Bone marrow (tissue), 2 donors: ENCODE measurements at regions not wholly inside any gene's neighbourhood (a gene's known extent, or its start where the extent isn't known, plus 50 kb on each side); places are given as distances from the start of the nearest gene placed in this dataset.
A peak's percentile ranks its signal among the peaks of the same experiment; 100 is the strongest.

Source experiments
- DNase-seq, 2 donors: peaks; one replicate each; lab custom pipeline; 2025; lab: John Stamatoyannopoulos, UW

DNA sequence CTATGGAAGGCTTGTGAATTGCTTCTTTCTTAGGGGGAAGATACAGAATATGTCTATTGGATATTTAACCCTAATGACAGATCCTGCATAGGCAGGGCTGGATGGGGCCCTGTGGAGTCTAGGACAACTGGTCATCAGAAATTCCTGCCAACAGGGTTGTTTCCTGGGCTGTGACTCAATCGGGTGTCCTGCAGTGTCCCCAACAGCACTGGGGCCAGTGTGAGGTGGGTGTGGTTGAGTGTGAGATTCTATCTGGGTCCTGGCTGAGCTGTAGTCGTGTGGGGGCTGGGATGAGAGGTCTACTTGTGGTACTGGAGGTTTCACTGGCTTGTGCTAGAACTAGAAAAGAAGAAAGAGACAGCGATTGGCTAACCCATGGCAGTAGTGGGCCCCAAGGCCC lies 87.3 kb upstream of the WDR1 start:
- DNase-seq = no peak

- DNase-seq = no peak
These were observed 85.0 kb upstream of the WDR1 start for GRCh38 chr4:10201381-10202223.

DNA sequence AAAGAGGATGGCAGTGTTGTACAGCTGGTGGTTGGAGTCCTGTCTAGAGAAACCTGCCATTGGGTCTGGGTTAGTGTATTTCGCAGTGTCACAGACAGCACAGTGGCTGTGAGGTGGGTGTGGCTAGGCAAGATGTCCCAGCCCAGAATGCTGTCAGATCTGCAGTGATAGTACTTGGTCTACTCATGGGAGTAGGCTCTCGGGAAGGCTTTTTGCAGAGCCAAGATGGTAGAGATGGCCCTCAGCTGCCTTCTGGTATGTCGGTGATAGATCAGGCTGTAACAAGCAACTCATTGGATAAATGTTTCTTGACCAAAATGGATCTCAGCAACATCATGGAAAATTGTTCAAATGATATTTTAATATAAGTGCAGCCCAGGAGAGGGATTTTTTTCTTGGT lies 84.3 kb upstream of the WDR1 start:
- no peak for DNase-seq

- DNase-seq = no peak
These were observed 81.8 kb upstream of the WDR1 start for GRCh38 chr4:10198365-10198764.

- DNase-seq = no peak
These were observed 81.4 kb upstream of the WDR1 start for GRCh38 chr4:10197952-10198351.

GRCh38 chr4:10196191-10196590 lies 79.6 kb upstream of the WDR1 start:
- DNase-seq = no peak

DNA sequence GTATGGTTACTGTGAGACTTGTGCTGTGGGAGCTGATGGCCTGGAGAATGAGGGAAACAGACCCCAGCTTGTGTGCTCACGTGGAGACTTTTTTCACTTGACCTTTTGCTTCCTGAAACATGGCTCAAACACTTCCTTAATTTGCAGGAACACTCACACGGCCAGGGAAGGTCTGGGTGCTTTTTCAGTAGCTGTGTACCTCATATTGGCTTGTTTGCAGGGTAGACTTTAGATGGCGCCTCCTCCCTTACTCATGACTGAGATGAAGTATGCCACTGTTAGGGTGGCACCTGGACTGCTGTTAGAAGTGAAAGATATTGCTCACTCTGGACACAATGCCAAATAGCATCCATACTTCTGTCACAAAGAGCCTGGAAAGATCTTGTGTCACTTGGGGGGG lies 75.7 kb upstream of the WDR1 start:
- DNase-seq = no peak

- no peak for DNase-seq
These were observed 71.9 kb upstream of the WDR1 start for GRCh38 chr4:10188400-10189004.

DNA sequence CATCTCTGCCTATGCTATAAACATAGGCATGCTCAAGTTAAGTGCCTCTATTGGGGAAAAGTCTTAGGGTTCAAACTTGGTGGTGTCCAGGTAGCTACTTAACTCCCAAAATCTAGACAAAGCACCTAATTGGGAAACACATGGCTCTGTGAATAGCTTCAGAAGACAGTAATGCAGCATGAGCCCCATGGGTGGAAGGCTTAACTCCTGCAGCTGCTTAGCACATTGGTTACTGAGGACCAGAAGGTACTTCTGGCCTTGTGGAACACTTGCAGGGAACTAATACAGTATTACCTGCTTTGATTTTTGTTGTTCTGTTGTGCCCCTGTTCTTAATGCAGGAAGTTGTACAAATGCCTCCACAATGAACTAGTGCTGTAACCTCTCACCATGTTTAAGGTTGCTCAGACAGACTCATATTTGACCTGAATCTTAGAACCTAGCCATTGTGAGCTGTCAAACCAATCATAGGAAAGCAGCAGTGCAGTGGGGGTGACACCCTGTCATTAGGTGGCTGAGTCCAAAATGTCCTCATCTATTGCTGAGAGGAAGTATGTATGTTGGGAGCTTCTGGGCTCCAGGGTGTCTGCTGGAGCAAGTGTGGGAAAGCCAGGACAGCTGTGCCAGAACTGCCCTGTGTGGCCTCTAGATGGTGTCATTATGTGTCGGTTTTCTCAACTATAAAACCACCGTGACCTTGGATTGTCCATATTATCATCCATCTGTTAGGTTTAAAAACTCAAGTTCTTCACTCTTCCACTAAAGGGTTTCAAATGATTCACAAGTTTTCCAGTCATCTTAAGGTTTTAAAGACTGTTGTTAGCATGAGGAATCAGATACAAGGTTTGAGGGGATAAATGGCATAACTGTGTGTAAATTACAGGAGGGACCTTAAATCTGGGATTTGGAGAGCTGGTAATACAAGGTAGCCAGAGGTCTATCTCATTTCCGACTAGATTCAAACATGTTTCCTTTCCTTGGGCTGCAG lies 69.9 kb upstream of the WDR1 start:
- DNase-seq = no peak

DNA sequence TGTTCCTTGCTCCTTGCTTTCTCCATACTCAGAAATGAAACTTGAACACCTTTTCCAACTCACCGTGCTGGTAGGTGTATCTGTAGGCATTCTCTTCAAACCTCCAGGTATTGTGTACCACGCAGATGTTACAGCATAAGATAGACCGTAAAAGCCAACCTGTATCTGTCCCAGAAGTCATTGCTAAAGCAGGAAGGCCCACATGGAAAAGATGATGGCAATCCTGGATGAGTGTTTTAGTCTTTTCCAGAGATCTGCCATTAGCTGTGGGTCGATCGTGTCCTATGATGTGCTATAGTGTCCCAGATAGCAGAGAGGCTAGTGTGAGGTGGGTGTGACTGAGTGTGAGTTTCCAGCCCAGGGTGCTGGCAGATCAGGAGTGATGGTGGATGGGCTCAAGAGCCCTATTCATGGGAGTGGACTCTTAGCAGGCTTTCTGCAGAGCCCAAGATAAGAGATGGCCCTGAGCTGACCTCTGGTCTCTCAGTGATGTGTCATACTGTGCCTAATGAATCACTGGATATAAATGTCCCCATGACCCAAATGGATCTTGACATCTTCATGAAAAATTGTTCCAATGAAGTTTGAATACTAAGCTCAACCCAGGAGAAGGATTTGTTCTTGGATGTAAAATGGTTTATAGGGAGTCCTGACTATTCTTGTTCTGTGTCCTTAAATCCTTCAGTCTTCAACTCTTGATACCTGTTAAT lies 69.1 kb upstream of the WDR1 start:
- DNase-seq = no peak

DNA sequence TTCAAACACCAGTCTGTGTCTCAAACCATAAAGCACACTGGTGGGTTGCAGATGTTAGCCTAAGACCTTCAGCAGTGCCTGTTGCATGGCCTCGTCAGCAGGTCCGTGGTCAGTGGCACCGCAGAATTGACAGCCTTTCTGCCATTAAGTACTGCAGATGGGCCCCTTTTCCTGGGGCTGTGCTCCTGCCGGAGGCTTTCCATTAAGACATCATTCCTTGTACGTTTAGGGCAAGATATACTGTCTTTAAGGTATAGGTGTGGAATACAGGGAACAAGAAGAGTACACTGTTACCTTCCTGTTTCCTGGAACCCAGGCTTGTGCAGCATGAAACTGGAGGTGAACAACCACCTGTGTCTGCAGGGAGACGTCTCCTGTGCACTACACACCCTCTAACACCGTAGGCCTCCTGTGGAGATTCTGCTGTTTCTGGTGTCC lies 67.9 kb upstream of the WDR1 start:
- DNase-seq = no peak

- no peak for DNase-seq
These were observed 67.4 kb upstream of the WDR1 start for GRCh38 chr4:10184041-10184440.

- DNase-seq = no peak
These were observed 66.9 kb upstream of the WDR1 start for GRCh38 chr4:10183462-10183861.

DNA sequence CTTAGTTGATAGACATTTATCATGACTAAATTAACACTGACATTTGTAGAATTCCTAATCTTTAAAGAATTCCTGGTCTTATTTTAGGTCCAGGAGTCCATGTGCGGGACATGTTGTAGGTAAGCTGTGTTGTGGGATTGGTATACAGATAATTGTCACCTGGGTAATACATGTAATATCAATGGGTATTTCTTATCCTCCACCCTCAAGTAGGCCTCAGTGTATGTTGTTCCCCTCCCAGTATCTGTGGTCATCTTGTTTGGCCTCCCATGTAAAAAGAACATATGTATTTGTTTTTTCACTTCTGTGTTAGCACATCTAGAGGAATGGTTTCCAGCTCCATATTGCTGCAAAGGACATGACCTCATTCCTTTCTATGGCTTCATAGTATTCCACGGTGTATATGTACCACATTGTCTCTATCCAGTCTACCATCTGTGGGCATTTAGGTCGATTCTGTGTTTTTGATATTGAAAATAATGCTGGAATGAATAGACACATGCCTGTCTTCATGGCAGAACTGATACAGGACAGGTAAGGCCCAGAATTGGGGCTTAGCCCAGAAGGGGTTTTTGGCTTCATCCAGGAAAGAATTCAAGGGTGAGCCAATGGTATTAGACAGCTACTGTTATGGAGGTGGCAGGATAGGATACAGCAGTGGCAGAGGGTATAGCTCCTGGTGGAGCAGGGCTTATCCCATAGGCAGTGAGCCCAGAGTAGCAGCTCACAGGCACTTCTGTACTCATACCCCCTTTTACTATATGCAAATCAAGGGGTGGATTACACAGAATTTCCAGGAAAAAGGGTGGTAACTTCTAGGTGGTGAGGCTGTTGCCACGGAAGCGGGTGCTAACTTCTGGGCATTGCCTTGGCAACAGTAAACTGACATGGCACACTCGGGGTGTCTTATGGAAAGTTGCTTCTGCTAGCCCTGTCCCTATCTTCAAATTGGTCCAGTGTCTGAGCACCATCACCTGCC lies 66.1 kb upstream of the WDR1 start:
- DNase-seq = no peak

GRCh38 chr4:10181745-10182445 lies 65.3 kb upstream of the WDR1 start:
- no peak for DNase-seq

DNA sequence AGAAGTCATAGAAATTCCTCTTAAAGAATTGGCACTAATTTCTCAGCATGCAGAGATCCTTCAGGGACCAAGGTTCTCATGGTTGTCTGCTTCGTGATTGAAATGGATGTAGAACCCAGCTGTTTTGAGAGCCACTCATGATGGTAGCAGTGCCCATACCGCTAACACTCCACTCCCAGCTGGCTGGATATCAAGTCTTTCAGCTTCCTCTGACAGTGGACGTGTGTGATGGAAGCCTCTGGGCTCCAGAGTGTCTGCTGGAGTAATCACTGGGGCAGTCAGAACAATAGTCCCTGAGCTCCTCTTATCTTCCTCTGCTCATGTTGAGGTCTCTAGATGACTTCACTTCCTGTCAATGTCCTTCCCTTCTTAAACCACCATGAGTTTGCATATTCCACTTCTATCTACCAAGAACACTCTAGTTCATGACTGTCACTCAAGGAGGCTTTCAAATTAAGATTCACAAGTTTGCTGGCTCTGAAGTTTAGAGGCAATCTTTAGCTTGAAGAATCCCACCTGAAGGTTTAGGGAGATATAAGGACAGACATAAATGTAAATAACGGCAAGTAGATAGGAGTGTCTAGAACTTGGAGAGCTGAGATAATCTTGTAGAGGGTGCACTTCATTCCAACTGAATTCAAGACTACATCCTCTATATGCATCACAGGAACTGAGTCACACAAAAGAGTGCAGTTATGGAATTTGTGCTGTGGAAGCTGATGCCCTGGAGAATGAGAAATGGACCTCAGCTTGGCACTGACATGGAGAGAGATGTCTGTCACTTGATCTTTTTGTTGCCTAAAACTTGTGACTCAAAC lies 64.5 kb upstream of the WDR1 start:
- peak; percentile 38 to 99 for DNase-seq

DNA sequence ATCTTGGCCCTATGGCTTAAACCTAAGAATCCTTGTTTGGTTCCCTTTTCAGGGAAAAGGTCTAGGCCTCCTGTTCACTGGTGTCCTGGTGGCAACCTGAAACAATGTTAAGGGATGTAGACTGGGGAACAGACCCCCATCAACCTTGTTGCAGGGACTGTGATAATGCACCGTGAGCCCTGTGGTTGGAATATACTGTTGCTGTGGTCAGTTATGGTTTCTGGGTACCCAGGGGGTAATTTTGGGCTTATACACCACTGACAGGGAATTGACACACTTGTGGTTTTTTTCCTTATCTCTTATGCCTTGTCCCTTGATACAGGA lies 64.0 kb upstream of the WDR1 start:
- no peak for DNase-seq

- no peak for DNase-seq
These were observed 63.5 kb upstream of the WDR1 start for GRCh38 chr4:10179957-10180602.

DNA sequence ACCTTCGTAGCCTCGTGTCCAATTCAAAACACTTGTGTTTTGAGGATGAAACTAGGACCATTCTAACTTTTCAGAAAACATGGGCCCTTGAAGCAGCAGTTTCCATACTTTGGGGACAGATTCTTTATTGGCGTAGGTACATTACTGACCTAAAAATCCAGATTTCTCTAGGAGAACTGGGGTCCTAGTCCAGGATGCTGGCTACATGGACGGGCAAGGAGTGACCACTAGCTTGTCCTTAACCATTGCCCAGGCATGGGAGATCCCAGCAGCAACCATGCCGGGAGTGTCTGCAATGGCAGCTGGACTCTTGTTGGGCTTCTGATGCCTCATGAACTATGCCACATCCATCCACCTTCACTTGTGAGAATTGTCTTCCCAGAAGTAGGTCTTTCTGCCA lies 62.2 kb upstream of the WDR1 start:
- no peak for DNase-seq
